GM21447 (cell line): ENCODE measurements at regions not wholly inside any gene's neighbourhood (a gene's known extent, or its start where the extent isn't known, plus 50 kb on each side); places are given as distances from the start of the nearest gene placed in this dataset.
"Not testable (repeated sequence)": the region's sequence is repeated elsewhere in the genome, so short reads cannot be mapped to it uniquely, and the experiment has no call there.

Experiments
- ATAC-seq: cut with Tn5 transposase; IDR thresholded peaks from one replicate; pipeline ENCODE4 v1.9.1; 2021; ENCODE audit not compliant: unreplicated experiment

DNA sequence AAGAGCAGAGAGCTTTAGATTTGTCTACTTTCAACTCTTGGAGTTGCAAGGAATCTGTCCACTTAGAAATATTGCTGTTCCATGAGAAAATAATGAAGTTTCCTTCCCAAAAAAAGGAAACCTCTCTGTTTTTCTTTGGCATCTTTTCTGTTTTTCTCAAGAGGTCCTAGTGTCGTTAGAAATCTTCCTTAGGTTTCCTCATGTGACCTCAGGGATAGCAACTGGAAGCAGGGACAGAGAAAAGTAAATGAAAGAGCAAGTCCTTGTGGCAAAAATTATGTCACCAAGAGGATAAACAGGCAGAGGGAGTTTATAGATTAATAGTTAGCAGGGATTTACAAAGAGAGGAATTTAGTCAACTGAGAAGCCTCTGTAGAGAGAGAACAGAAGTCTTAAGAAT is 478.4 kb upstream of the ADGRL3 start:
- no peak for ATAC-seq

GRCh38 chr4:60723796-60724195 is 476.3 kb upstream of the ADGRL3 start:
- ATAC-seq = no peak

- no peak for ATAC-seq
These were observed 475.5 kb upstream of the ADGRL3 start for GRCh38 chr4:60724623-60725022.

DNA sequence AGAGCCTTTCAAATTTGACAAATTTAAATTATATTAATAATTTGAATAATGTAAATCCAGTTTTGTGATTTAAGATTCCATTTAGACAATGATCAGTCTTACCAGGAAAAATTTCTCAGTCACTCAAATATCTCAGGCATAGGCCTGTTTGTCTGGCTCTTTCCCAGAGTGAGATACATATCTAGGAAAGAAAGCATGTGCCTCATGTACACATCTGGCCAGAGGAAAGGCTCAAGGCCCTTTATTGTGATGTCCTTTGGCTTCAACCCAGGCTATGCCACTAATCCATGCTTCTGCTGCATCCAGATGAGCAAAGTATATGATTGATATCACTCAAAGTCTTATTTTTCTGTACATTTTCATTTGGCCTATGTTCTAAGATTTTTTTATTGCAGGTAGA is 473.3 kb upstream of the ADGRL3 start:
- no peak for ATAC-seq

DNA sequence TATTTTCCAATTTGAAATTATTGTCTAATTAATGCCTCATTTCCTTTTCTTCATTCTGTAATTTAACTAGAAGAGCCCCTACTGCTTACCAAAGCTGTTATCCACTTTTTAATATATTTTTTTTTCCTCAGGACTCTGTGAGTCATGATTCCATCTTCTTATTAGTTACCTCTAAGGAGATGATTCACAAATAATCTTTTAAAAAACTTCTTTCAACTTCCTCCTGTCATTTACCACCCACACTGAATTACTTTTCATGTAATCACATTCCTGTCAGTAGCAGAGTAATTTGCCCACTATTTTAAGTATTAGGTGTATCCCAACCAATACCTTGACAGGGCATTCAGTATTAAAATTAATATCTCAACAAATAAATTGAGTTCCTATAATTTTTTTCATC is 470.9 kb upstream of the ADGRL3 start:
- no peak for ATAC-seq

DNA sequence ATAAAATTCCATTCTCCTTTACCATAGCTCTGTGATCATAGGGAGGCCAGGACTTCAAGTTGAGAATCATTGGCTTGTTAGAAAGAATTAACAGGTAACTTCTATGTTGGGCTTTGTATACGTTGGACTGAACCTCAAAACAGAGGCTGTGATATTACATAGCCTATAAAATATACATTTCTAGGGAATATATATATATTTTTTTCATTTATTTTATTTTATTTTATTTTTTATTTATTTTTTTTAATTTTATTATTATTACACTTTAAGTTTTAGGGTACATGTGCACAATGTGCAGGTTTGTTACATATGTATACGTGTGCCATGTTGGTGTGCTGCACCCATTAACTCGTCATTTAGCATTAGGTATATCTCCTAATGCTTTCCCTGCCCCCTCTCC is 470.4 kb upstream of the ADGRL3 start:
- ATAC-seq = not testable (repeated sequence)

GRCh38 chr4:60737858-60738257 is 462.3 kb upstream of the ADGRL3 start:
- no peak for ATAC-seq

DNA sequence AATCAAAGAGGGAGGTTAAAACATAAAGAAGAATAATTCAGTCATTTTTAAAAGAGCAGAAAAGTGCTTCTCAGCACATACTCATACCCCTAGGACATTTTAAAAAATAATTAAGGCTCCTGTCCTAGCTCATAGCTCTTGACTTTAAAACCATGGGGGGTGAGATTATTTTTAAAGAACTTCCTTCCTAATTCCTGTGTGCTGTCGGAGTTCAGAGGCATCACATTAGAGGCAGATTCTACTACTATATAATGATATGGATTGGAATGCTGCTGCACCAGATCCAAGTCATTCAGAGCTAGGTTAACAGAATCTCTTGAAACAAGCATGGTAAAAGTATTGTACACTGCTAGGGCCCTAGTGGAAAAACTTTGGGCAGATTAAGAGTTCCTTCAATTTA is 456.5 kb upstream of the ADGRL3 start:
- no peak for ATAC-seq

DNA sequence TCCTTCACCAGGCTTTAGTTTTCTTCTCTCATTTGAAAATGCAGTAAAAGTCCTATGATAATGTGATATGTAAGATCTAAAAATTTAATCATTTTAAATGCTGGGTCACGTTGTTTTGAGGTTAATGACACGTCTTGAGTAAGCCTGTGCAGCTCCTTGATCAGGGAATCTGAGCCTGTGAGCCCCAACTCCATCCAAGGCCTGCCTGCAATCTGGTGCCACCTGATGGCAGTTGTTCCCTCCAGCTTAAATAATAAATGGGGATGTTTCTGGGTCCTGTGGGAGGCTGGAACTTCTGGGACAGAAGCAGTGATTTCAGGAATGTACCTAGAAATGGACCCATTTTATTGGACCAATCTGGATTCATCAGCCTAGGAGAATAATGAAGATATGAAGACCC is 455.4 kb upstream of the ADGRL3 start:
- ATAC-seq = no peak

DNA sequence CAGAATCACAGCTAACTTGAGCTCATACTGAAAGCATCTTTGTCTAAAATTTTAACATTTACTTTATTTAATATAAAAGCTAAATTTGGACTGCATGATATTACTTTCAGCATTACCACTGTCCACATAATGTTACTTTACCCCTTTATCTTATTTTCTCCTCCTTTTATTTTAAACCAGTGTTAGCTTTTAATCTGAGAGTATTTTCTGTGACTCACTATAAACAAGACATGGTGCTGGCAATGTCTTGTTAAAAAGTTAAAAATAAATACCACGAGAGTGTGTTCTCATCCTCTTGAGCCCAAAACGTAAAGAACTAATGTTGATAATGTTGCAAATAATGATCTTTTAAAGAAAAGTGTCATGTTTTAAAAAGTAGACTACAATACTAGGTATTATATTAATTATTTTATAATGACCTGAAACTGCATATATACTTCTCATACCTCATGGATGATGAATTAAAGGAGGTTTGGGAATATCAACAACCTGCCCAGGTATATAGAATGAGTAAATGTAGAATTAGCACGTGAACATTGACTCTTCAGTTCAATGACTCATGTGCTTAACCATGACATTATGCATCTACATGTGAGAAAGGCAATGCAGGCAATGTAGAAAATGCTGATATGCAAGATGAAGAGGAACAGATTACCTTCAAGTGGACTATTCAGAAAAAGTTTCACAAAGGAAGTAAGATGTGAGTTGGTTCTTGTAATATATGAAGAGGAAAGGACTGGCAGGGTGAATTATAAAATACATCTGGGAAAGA is 454.1 kb upstream of the ADGRL3 start:
- no peak for ATAC-seq

DNA sequence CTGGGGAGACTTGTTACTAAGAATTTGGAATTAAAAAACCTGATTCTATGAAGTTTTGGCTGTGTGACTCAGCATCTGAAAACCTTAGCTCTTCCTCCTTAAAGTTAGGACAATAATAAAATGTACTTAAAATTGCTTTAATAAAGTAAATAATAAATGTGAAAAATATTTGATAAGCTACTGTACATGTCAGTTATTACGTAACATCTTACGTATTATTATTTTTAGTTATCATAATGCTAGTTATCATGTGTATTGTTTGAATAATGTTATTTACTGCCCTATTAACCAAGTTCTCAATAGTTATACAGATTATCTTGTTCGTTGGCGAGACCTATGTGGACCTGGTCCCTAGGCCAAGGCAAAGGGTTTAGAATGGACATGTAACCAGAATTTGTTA is 449.2 kb upstream of the ADGRL3 start:
- no peak for ATAC-seq

- ATAC-seq = no peak
These were observed 442.0 kb upstream of the ADGRL3 start for GRCh38 chr4:60757986-60758680.

GRCh38 chr4:60759518-60760245 is 440.4 kb upstream of the ADGRL3 start:
- no peak for ATAC-seq

DNA sequence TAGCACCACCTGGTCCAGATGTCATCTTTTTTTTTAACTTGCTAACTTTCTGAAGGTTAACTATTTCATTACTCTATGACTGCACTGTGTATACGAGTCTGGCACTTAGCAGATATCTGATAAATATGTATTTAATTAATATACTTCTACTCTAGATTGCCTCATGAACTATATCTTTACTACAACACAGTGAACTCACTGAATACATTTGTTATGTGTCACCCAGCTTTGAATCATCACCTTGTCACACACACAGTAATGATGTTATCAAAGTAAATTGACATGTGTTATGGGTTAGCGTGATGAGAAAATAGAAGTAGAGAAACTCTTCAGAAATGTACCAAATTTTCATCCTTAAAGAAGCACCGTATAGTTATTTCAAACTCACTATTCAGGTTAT is 419.3 kb upstream of the ADGRL3 start:
- no peak for ATAC-seq

GRCh38 chr4:60790608-60791007 is 409.5 kb upstream of the ADGRL3 start:
- ATAC-seq = no peak

GRCh38 chr4:60794372-60794771 is 405.8 kb upstream of the ADGRL3 start:
- ATAC-seq = no peak

- no peak for ATAC-seq
These were observed 400.9 kb upstream of the ADGRL3 start for GRCh38 chr4:60799214-60799613.

GRCh38 chr4:60800701-60801100 is 399.4 kb upstream of the ADGRL3 start:
- no peak for ATAC-seq

DNA sequence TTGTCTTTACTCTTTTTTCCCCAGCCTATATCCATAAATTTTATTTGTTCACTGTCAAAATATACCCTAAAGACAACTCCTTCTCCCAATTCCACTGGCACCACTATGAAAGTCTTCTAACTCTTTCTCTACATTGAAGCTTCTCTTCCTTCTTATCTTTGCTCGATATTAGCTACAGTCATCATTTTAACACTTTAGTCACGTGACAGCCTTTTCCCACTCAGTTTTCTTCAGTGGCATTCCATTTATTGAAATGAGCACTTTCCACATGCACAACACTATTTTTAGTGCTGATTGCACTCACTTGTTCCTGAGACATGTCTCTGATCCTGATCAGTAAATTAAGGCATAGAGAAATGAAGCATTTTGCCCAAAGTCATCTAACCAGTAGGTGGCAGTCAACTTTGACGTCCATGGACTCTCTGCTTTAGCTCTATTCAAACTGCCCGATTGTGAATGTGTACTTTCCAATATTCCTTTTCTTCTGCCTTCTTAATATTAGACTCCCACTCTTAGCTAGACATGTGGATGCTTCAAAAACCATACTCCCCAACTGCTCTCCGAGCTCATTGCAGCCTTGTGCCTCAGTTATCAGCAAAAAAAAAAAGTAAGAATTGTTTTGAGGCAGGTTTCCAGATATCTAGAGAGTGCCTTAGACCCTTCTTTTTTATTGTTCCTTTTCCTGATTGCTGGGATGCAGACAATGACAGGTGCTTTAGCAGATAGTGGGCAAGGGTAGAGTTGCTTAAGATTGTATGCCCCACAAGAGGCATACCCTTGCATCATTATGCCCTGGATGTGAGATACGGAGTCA is 394.4 kb upstream of the ADGRL3 start:
- ATAC-seq = no peak

DNA sequence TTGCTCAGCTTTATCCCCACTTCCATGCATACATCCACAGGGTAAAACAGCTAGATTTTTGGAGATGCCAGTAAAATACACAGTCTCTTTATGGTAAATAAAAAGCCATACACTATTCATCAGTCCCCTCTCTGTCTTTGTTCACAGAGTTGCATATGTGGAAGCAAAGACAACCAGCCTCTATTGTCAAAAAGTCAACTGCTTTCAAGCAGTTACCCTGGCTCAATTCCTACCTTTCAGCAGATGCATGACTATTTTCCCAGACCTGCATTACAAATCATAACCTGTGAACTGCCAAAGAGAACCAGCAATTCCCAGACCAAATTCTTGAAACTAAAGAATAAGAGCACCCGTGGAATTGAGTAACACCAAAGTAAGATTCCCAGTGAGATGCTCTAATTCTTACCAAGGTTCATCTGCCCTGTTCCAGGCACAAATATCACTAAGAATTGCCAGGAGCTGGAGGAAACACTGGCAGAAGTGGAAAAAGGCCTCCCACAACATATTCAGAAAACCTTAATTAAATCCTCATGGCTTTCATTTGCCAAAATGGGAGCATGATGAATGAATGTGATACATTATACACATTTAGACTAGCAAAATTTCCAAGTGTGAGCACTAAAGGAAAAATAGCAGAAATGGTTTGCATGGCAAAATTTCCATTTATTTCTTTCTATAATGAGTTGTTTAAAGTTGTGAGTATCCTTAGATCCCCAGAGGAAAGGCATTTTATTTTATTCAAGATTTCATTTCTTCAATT is 391.2 kb upstream of the ADGRL3 start:
- no peak for ATAC-seq

DNA sequence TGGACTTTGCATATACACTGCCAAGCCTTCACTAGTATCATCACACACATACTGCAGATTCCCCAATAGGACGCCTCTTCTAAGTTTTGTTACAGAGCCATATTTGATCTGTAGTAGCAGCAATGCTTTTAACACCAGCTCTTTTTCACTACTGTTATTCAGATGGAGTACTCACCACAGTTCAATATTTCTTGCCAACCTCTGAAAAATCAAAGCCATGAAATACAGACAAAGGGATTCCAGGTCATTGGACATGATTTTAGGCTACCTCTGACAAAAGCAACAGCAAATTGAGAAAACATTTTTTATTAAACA is 390.7 kb upstream of the ADGRL3 start:
- no peak for ATAC-seq
